GM12891 (cell line): ENCODE measurements at regions not wholly inside any gene's neighbourhood (a gene's known extent, or its start where the extent isn't known, plus 50 kb on each side); places are given as distances from the start of the nearest gene placed in this dataset.

Experiments
- PAX5 ChIP-seq: IDR thresholded peaks from 2 replicates; pipeline ENCODE4 v1.6.1; 2011; ENCODE audit warnings: low read length, moderate library complexity, mild to moderate bottlenecking; ENCODE audit not compliant: insufficient read depth, severe bottlenecking
- POLR2A ChIP-seq: IDR thresholded peaks from 2 replicates; pipeline ENCODE4 v1.6.1; 2011; ENCODE audit warnings: low read depth, low read length, control low read depth
- POLR2AphosphoS5 ChIP-seq: IDR thresholded peaks from 2 replicates; pipeline ENCODE4 v1.6.1; 2011; ENCODE audit warnings: low read depth, low read length, control low read depth
- POU2F2 ChIP-seq: IDR thresholded peaks from 2 replicates; pipeline ENCODE4 v1.6.1; 2011; ENCODE audit warnings: low read depth, mild to moderate bottlenecking, control low read depth, low read length, moderate library complexity
- SPI1 ChIP-seq: IDR thresholded peaks from 2 replicates; pipeline ENCODE4 v1.6.1; 2011; ENCODE audit warnings: low read depth, low read length, control low read depth
- TAF1 ChIP-seq: IDR thresholded peaks from 2 replicates; pipeline ENCODE4 v1.6.1; 2011; ENCODE audit warnings: low read depth, low read length, control low read depth

DNA sequence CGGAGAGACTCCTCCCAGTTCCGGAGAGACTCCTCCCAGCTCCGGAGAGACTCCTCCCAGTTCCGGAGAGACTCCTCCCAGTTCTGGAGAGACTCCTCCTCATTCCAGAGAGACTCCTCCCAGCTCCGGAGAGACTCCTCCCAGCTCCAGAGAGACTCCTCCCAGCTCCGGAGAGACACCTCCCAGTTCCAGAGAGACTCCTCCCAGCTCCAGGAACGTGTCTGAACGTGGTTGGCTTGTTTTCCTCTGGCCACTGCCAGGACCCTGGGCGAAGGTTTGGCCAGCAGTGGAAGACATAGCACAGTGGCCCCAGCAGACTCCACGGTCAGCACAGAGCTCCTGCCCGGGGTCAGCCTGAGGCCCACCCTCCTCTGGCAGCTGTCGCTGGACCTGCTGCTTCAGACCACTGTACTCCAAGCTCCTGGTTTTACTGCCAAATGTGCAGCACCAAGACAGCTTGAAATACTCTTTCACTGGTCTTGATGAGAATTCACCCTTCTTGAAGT lies 122.3 kb upstream of the AFDN start:
- no peak for TF ChIP-seq POLR2A
- TF ChIP-seq TAF1, result no peak
- no peak for TF ChIP-seq POLR2AphosphoS5
- TF ChIP-seq SPI1, result no peak
- no peak for TF ChIP-seq PAX5
- TF ChIP-seq POU2F2, result no peak
